MM.1S (cell line): ENCODE measurements at regions not wholly inside any gene's neighbourhood (a gene's known extent, or its start where the extent isn't known, plus 50 kb on each side); places are given as distances from the start of the nearest gene placed in this dataset.

ENCODE experiments used
- EZH2 ChIP-seq: fragments of 300-600 bp; sonication (generic); optimal IDR thresholded peaks from 2 replicates; pipeline ENCODE3; 2017; ENCODE audit warnings: low read depth, mild to moderate bottlenecking, antibody characterized with exemption, low read length, mixed read lengths
- EZH2phosphoT487 ChIP-seq: fragments of 300-600 bp; sonication (generic); IDR thresholded peaks from 2 replicates; pipeline ENCODE4 v1.6.1; 2018; ENCODE audit warnings: antibody characterized with exemption, low read length
- TF ChIP-seq, protein P1 (sequence below): fragments of 300-600 bp; sonication (generic); IDR thresholded peaks from 2 replicates; pipeline ENCODE4 v1.5.1; 2016; ENCODE audit warnings: antibody characterized with exemption, low read length, mixed read lengths

GRCh38 chr10:9443758-9444157 lies 1389.3 kb downstream of the GATA3 start:
- TF ChIP-seq, protein P1, sequence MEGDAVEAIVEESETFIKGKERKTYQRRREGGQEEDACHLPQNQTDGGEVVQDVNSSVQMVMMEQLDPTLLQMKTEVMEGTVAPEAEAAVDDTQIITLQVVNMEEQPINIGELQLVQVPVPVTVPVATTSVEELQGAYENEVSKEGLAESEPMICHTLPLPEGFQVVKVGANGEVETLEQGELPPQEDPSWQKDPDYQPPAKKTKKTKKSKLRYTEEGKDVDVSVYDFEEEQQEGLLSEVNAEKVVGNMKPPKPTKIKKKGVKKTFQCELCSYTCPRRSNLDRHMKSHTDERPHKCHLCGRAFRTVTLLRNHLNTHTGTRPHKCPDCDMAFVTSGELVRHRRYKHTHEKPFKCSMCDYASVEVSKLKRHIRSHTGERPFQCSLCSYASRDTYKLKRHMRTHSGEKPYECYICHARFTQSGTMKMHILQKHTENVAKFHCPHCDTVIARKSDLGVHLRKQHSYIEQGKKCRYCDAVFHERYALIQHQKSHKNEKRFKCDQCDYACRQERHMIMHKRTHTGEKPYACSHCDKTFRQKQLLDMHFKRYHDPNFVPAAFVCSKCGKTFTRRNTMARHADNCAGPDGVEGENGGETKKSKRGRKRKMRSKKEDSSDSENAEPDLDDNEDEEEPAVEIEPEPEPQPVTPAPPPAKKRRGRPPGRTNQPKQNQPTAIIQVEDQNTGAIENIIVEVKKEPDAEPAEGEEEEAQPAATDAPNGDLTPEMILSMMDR: no peak
- no peak for TF ChIP-seq EZH2phosphoT487
- TF ChIP-seq EZH2: no peak
